ENCODE measurements at regions not wholly inside any gene's neighbourhood (a gene's known extent, or its start where the extent isn't known, plus 50 kb on each side); places are given as distances from the start of the nearest gene placed in this dataset.
"Not testable (repeated sequence)": the region's sequence is repeated elsewhere in the genome, so short reads cannot be mapped to it uniquely, and the experiment has no call there.

DNA sequence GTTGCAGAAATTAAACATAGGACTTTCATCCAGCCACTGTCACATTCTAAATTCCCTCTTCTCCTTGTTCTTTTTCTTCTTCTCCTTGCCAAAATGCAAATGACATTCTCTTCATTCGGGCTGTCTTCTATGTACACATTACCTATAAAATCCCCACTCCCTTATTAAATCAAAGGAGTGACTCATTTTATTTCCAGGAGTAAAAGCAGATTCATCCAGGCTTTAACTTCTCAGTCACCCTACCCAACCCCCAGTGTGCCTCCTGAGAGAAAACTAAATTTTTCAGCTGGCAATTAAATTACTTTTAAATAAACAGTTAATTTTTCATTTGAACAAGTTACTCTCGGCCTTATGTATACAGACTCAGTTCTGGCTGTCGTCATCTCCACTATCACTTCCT lies 223.9 kb upstream of the SHH start:
- Mint-ChIP-seq H3K4me1 (no peaks in the 10 kb centered on the region), H3K9me3 (peaks cover 7% of the 10 kb centered on the region), H3K27me3 (no peaks in the 10 kb centered on the region), H3K27ac (no peak overlapping the region), H3K36me3 (ENCODE audit: low read depth) (no peaks in the 10 kb centered on the region), H3K4me3 (no peak overlapping the region)
- no peak for DNase-seq
- intact Hi-C loops (cut with micrococcal nuclease): no loop called here

DNA sequence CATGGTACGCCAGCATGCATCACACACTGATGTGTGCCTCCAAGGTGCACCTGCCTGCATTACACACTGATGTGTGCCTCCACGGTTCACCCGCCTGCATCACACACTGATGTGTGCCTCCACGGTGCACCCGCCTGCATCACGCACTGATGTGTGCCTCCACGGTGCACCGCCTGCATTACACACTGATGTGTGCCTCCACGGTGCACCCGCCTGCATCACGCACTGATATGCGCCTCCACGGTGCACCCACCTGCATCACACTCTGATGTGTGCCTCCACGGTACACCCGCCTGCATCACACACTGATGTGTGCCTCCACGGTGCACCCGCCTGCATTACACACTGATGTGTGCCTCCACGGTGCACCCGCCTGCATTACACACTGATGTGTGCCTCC lies 223.1 kb upstream of the SHH start:
- H3K9me3 Mint-ChIP-seq; DNase-seq; H3K36me3 Mint-ChIP-seq (ENCODE audit: low read depth); intact Hi-C loops (cut with micrococcal nuclease); H3K4me3 Mint-ChIP-seq; H3K27me3 Mint-ChIP-seq; H3K4me1 Mint-ChIP-seq; H3K27ac Mint-ChIP-seq: not testable (repeated sequence)

GRCh38 chr7:156034397-156034796 lies 222.1 kb upstream of the SHH start:
- no peak for DNase-seq
- no peaks in the 10 kb centered on the region for H3K27me3 Mint-ChIP-seq
- no peak overlapping the region for H3K27ac Mint-ChIP-seq
- H3K4me1 Mint-ChIP-seq: no peaks in the 10 kb centered on the region
- H3K36me3 Mint-ChIP-seq (ENCODE audit: low read depth): no peaks in the 10 kb centered on the region
- H3K4me3 Mint-ChIP-seq: no peak overlapping the region
- H3K9me3 Mint-ChIP-seq: peaks cover 7% of the 10 kb centered on the region
- intact Hi-C loops (cut with micrococcal nuclease): no loop called here

GRCh38 chr7:156032973-156033372 lies 220.7 kb upstream of the SHH start:
- intact Hi-C loops (cut with micrococcal nuclease): no loop called here
- H3K4me1 Mint-ChIP-seq: no peaks in the 10 kb centered on the region
- H3K36me3 Mint-ChIP-seq (ENCODE audit: low read depth): no peaks in the 10 kb centered on the region
- H3K9me3 Mint-ChIP-seq: peaks cover 7% of the 10 kb centered on the region
- no peaks in the 10 kb centered on the region for H3K27me3 Mint-ChIP-seq
- no peak for DNase-seq
- H3K4me3 Mint-ChIP-seq: no peak overlapping the region
- H3K27ac Mint-ChIP-seq: no peak overlapping the region

DNA sequence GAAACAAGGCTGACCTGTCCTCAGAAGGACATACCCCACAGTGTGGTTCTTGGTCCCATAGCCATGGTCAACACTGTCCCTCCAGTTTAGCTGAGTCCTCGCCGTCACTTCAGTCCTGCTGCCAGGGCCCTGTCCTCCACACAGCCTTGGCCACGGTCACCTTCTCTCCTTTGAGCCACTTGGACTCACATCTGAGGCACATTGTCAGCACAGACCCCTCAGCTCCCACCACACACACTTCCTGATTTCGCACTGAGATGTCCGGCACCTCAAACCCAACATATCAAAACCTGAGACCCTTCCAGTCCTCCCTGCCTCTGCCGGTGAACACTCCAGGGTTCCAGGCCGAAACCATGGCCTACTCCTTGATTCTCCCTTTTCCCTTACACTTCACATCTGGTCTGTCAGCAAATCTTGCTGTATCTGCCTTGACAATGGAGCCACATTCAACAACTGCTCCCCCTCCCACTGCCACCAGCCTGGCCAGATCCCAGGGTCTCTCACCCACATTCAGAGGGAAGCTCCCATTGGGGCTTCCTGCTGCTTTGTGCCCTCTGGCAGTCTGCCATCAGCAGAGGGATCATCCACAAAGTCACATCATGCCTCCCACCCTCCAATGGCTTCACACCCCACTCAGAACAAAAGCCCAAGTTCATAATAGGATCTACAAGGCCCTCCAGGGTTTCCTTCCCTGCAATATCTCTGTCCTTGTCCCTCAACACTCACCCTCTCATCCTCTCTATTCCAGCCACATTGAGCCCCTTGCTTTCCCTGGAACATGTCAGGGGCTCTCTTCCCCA lies 219.6 kb upstream of the SHH start:
- H3K27me3 Mint-ChIP-seq: no peaks in the 10 kb centered on the region
- intact Hi-C loops (cut with micrococcal nuclease): no loop called here
- no peak for DNase-seq
- no peaks in the 10 kb centered on the region for H3K36me3 Mint-ChIP-seq (ENCODE audit: low read depth)
- no peak overlapping the region for H3K27ac Mint-ChIP-seq
- peaks cover 7% of the 10 kb centered on the region for H3K9me3 Mint-ChIP-seq
- no peaks in the 10 kb centered on the region for H3K4me1 Mint-ChIP-seq
- no peak overlapping the region for H3K4me3 Mint-ChIP-seq

DNA sequence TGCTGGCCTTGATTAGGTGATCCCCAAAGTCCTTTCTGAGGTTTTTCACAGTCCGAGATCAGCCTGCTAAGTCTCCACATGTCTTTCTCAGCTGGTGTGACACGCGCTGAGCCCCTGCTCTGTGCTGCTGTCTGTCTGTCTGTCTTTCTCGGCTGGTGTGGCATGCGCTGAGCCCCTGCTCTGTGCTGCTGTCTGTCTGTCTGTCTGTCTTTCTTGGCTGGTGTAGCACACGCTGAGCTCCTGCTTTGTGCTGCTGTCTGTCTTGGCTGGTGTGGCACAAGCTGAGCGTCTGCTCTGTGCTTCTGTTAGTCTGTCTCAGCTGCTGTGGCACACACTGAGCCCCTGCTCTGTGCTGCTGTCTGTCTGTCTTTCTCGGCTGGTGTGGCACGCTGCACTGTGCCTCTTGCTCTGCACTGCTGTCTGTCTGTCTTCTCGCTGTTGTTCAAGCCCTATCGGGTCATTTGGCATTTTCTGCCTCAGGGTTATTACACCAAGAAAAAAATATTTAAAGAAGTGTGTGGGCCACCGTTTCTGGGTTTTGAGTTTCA lies 217.3 kb upstream of the SHH start:
- Mint-ChIP-seq H3K27ac (no peak overlapping the region), H3K27me3 (no peaks in the 10 kb centered on the region), H3K4me1 (no peaks in the 10 kb centered on the region), H3K36me3 (ENCODE audit: low read depth) (no peaks in the 10 kb centered on the region), H3K9me3 (peaks cover 7% of the 10 kb centered on the region), H3K4me3 (no peak overlapping the region)
- intact Hi-C loops (cut with micrococcal nuclease): no loop called here
- DNase-seq: no peak

DNA sequence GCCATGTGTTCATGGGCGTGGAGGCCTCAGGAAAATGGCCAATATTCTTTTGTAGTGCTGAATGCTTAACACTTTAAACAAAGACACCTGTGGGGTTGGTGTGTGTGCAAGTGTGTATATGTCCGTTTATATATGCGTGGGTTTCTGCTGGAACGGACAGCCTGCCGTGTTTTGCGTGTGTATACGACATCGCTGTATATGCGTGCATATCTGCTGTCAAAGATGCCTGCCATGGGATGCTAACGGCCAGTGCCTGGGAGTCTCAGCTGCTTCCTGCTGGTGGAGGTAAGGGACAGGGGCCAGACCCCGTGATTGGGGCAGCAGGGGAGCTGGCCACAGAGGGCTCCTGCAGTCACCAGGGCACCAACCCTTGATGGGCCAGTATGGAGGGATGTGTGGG lies 216.3 kb upstream of the SHH start:
- Mint-ChIP-seq H3K4me3 (no peak overlapping the region), H3K27me3 (no peaks in the 10 kb centered on the region), H3K27ac (no peak overlapping the region), H3K36me3 (ENCODE audit: low read depth) (no peaks in the 10 kb centered on the region), H3K4me1 (no peaks in the 10 kb centered on the region), H3K9me3 (peaks cover 7% of the 10 kb centered on the region)
- intact Hi-C loops (cut with micrococcal nuclease): no loop called here
- DNase-seq: no peak

- peaks cover 4% of the 10 kb centered on the region for H3K9me3 Mint-ChIP-seq
- no peak overlapping the region for H3K4me3 Mint-ChIP-seq
- DNase-seq: no peak
- no peaks in the 10 kb centered on the region for H3K27me3 Mint-ChIP-seq
- no peaks in the 10 kb centered on the region for H3K36me3 Mint-ChIP-seq (ENCODE audit: low read depth)
- intact Hi-C loops (cut with micrococcal nuclease): no loop called here
- no peaks in the 10 kb centered on the region for H3K4me1 Mint-ChIP-seq
- no peak overlapping the region for H3K27ac Mint-ChIP-seq
These were observed 215.6 kb upstream of the SHH start for GRCh38 chr7:156027821-156028220.

DNA sequence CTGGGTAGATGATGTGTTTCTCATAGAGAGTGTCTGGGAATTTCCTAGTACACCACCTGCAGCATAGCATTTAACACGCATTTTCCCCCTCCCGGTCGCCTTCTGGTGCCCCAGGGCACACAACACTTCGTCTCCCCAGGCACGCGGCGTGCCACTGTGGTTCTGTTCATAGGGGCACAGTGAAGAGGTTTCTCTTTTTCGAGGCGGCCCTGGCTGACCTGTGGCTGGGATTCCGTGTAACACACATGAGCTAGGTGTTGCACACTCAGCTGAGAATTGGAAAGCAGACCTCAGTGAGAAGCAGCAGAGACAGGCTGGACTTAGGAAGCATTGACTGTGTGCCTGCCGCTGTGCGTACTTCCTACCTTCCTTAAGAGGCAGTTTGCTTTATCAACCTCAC lies 214.3 kb upstream of the SHH start:
- intact Hi-C loops (cut with micrococcal nuclease): no loop called here
- H3K4me1 Mint-ChIP-seq: no peaks in the 10 kb centered on the region
- no peak for DNase-seq
- no peaks in the 10 kb centered on the region for H3K27me3 Mint-ChIP-seq
- no peaks in the 10 kb centered on the region for H3K9me3 Mint-ChIP-seq
- no peak overlapping the region for H3K27ac Mint-ChIP-seq
- H3K36me3 Mint-ChIP-seq (ENCODE audit: low read depth): no peaks in the 10 kb centered on the region
- H3K4me3 Mint-ChIP-seq: no peak overlapping the region

DNA sequence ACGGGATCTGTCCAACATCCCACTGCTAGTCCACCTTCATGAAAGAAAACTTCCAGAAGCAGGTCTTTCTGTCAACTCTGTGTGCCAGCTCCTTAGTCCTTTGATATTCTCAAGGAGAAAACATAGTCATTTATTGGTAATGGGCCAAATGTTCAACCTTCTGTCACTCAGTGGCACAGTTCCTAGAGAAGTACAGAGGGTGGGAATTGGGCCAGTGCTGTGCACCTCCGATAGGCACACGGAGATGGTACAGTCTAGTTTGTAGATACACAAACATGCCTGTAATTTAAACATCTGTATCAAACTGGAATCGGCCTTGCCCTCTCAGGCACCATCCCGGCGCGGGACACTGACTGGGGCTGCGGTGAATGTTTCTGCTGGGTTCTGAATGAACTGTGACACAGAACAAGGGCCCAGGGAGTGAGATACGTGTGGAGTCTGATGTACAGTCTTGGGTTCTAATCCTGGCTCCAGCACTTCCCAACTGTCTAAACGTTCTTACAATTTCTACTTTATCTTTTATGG lies 213.9 kb upstream of the SHH start:
- Mint-ChIP-seq H3K4me1 (no peaks in the 10 kb centered on the region), H3K36me3 (ENCODE audit: low read depth) (no peaks in the 10 kb centered on the region), H3K27ac (no peak overlapping the region), H3K4me3 (no peak overlapping the region), H3K27me3 (no peaks in the 10 kb centered on the region), H3K9me3 (no peaks in the 10 kb centered on the region)
- intact Hi-C loops (cut with micrococcal nuclease): no loop called here
- no peak for DNase-seq

DNA sequence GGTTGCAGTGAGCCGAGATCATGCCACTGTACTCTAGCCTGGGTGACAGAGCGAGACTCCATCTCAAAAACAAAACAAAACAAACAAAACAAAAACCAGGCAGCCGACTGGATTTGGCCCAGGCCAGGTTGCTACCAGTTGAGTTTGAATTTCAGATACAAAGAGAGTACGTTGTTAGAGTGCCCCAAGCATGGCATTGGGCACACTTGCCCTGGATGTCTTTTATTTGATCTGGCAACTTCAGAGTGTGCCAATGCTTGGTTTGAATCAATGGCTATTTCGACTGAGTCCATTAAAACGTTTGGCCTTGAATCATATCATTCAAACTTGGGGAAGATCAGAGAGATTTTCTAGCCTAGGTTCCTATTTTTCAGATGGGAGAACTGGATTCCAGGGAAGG lies 213.4 kb upstream of the SHH start:
- no peak overlapping the region for H3K4me3 Mint-ChIP-seq
- no peak for DNase-seq
- intact Hi-C loops (cut with micrococcal nuclease): no loop called here
- no peaks in the 10 kb centered on the region for H3K9me3 Mint-ChIP-seq
- H3K27ac Mint-ChIP-seq: no peak overlapping the region
- no peaks in the 10 kb centered on the region for H3K4me1 Mint-ChIP-seq
- H3K36me3 Mint-ChIP-seq (ENCODE audit: low read depth): no peaks in the 10 kb centered on the region
- H3K27me3 Mint-ChIP-seq: no peaks in the 10 kb centered on the region

- intact Hi-C loops (cut with micrococcal nuclease): no loop called here
- no peaks in the 10 kb centered on the region for H3K4me1 Mint-ChIP-seq
- no peak overlapping the region for H3K4me3 Mint-ChIP-seq
- H3K9me3 Mint-ChIP-seq: no peaks in the 10 kb centered on the region
- no peak overlapping the region for H3K27ac Mint-ChIP-seq
- no peaks in the 10 kb centered on the region for H3K36me3 Mint-ChIP-seq (ENCODE audit: low read depth)
- no peak for DNase-seq
- no peaks in the 10 kb centered on the region for H3K27me3 Mint-ChIP-seq
These were observed 211.9 kb upstream of the SHH start for GRCh38 chr7:156024201-156024600.

- intact Hi-C loops (cut with micrococcal nuclease): no loop called here
These were observed 210.5 kb upstream of the SHH start for GRCh38 chr7:156022483-156023459.

GRCh38 chr7:156021471-156021870 lies 209.2 kb upstream of the SHH start:
- no peak for DNase-seq
- no peak overlapping the region for H3K4me3 Mint-ChIP-seq
- intact Hi-C loops (cut with micrococcal nuclease): no loop called here
- no peaks in the 10 kb centered on the region for H3K36me3 Mint-ChIP-seq (ENCODE audit: low read depth)
- no peaks in the 10 kb centered on the region for H3K4me1 Mint-ChIP-seq
- H3K9me3 Mint-ChIP-seq: peaks cover 2% of the 10 kb centered on the region
- no peaks in the 10 kb centered on the region for H3K27me3 Mint-ChIP-seq
- no peak overlapping the region for H3K27ac Mint-ChIP-seq

More at GRCh38 chr7:156022483-156023459, 210.5 kb upstream of the SHH start:
- no peak for DNase-seq
- H3K9me3 Mint-ChIP-seq: no peaks in the 10 kb centered on the region
- H3K4me1 Mint-ChIP-seq: no peaks in the 10 kb centered on the region
- no peaks in the 10 kb centered on the region for H3K27me3 Mint-ChIP-seq
- H3K36me3 Mint-ChIP-seq (ENCODE audit: low read depth): no peaks in the 10 kb centered on the region
- H3K4me3 Mint-ChIP-seq: no peak overlapping the region
- no peak overlapping the region for H3K27ac Mint-ChIP-seq
